Osteoblast (primary cell): ENCODE measurements at regions not wholly inside any gene's neighbourhood (a gene's known extent, or its start where the extent isn't known, plus 50 kb on each side); places are given as distances from the start of the nearest gene placed in this dataset.

Experiments
- DNase-seq: peaks from one replicate; pipeline ENCODE4 v3.0.0; 2011; ENCODE audit warnings: low spot score, mixed read lengths; ENCODE audit not compliant: insufficient read length; ENCODE audit errors: missing footprints
- H2AFZ ChIP-seq: 2 replicates; pipeline ENCODE4 v1.6.0; 2011; ENCODE audit warnings: mild to moderate bottlenecking, low read length
- H3K27ac ChIP-seq: 2 replicates; pipeline ENCODE4 v1.5.1; 2011; ENCODE audit warnings: mild to moderate bottlenecking, low read depth, low read length, moderate library complexity
- H3K27me3 ChIP-seq: 2 replicates; pipeline ENCODE4 v1.6.0; 2012; ENCODE audit warnings: mild to moderate bottlenecking, control low read depth, inconsistent platforms, low read length, moderate library complexity; ENCODE audit not compliant: insufficient read depth
- H3K36me3 ChIP-seq: 2 replicates; pipeline ENCODE4 v1.5.1; 2011; ENCODE audit warnings: mild to moderate bottlenecking, low read length, control low read depth, moderate library complexity; ENCODE audit not compliant: insufficient read depth
- H3K4me1 ChIP-seq: 2 replicates; pipeline ENCODE4 v1.5.1; 2011; ENCODE audit warnings: mild to moderate bottlenecking, low read length, control low read depth, moderate library complexity; ENCODE audit not compliant: insufficient read depth
- H3K4me2 ChIP-seq: 2 replicates; pipeline ENCODE4 v1.6.0; 2011; ENCODE audit warnings: mild to moderate bottlenecking, low read length; ENCODE audit not compliant: insufficient read depth
- H3K4me3 ChIP-seq: fragments of 200-600 bp; sonication (generic); 3 replicates; pipeline ENCODE4 v1.5.1; 2012; ENCODE audit warnings: mild to moderate bottlenecking, low read length, inconsistent platforms; ENCODE audit not compliant: insufficient read depth
- H3K79me2 ChIP-seq: 2 replicates; pipeline ENCODE4 v1.6.0; 2012; ENCODE audit warnings: mild to moderate bottlenecking, low read length, control low read depth, inconsistent platforms; ENCODE audit not compliant: insufficient read depth
- H3K9me3 ChIP-seq: 2 replicates; pipeline ENCODE4 v1.5.1; 2011; ENCODE audit warnings: low read depth, low read length, control low read depth
- H4K20me1 ChIP-seq: 2 replicates; pipeline ENCODE4 v1.6.0; 2012; ENCODE audit warnings: mild to moderate bottlenecking, low read length, control low read depth; ENCODE audit not compliant: insufficient read depth
- CTCF ChIP-seq: IDR thresholded peaks from 2 replicates; pipeline ENCODE4 v1.5.1; 2011; ENCODE audit warnings: mild to moderate bottlenecking, low read depth, low read length, moderate library complexity; ENCODE audit errors: extremely low read depth

- Histone ChIP-seq H4K20me1 (no peaks in the 10 kb centered on the region), H3K9me3 (no peaks in the 10 kb centered on the region), H3K4me3 (no peak overlapping the region), H3K27me3 (no peaks in the 10 kb centered on the region), H3K79me2 (no peaks in the 10 kb centered on the region), H3K27ac (no peak overlapping the region), H3K36me3 (no peaks in the 10 kb centered on the region), H2AFZ (no peak overlapping the region), H3K4me2 (no peak overlapping the region), H3K4me1 (no peaks in the 10 kb centered on the region)
- DNase-seq = no peak
- TF ChIP-seq CTCF = no peak
Measured at GRCh38 chr5:103489307-103489706, 73.3 kb downstream of the NUDT12 start.

GRCh38 chr5:103487822-103488493 is 74.6 kb downstream of the NUDT12 start:
- H3K4me2 ChIP-seq = peak overlapping the region; percentile 8
- no peaks in the 10 kb centered on the region for H3K36me3 ChIP-seq
- H3K4me3 ChIP-seq = no peak overlapping the region

GRCh38 chr5:103487218-103487617 is 75.4 kb downstream of the NUDT12 start:
- H3K4me2 ChIP-seq = no peak overlapping the region
- DNase-seq = no peak
- H3K27ac ChIP-seq = no peak overlapping the region
- no peak overlapping the region for H3K4me3 ChIP-seq
- peak overlapping the region; percentile 63 for H2AFZ ChIP-seq
- H3K4me1 ChIP-seq = no peaks in the 10 kb centered on the region
- no peaks in the 10 kb centered on the region for H4K20me1 ChIP-seq
- no peaks in the 10 kb centered on the region for H3K79me2 ChIP-seq
- no peak for TF ChIP-seq CTCF
- H3K27me3 ChIP-seq = no peaks in the 10 kb centered on the region
- no peaks in the 10 kb centered on the region for H3K9me3 ChIP-seq
- no peaks in the 10 kb centered on the region for H3K36me3 ChIP-seq

More at GRCh38 chr5:103487822-103488493, 74.6 kb downstream of the NUDT12 start:
- no peak for DNase-seq
- Histone ChIP-seq H3K9me3 (no peaks in the 10 kb centered on the region), H3K79me2 (no peaks in the 10 kb centered on the region), H3K27ac (no peak overlapping the region), H2AFZ (peak overlapping the region; percentile 63), H3K27me3 (no peaks in the 10 kb centered on the region), H3K4me1 (no peaks in the 10 kb centered on the region), H4K20me1 (no peaks in the 10 kb centered on the region)
- TF ChIP-seq CTCF = no peak

- Histone ChIP-seq H4K20me1 (no peaks in the 10 kb centered on the region), H3K9me3 (no peaks in the 10 kb centered on the region), H3K36me3 (no peaks in the 10 kb centered on the region), H3K4me3 (no peak overlapping the region), H3K4me1 (no peaks in the 10 kb centered on the region), H3K4me2 (no peak overlapping the region), H3K27ac (no peak overlapping the region), H3K79me2 (no peaks in the 10 kb centered on the region), H3K27me3 (no peaks in the 10 kb centered on the region), H2AFZ (no peak overlapping the region)
- no peak for TF ChIP-seq CTCF
- no peak for DNase-seq
Measured at GRCh38 chr5:103486739-103487138, 75.8 kb downstream of the NUDT12 start.
